PC-9 (cell line): ENCODE measurements at regions not wholly inside any gene's neighbourhood (a gene's known extent, or its start where the extent isn't known, plus 50 kb on each side); places are given as distances from the start of the nearest gene placed in this dataset.

Source experiments
- BruUV-seq: library from RNA; stranded (reverse); fragments of 400-500 nt; replicated peaks from 2 replicates; lab custom pipeline; 2021; lab: Mats Ljungman, UMichigan
- CTCF ChIA-PET: fragments of 300-600 bp; sonication (Branson Sonifier 250); formaldehyde crosslinking; loops from one replicate; lab custom pipeline; 2022; ENCODE audit warnings: antibody characterized with exemption; lab: Charles Lee
- POLR2A ChIA-PET: fragments of 300-600 bp; sonication (Branson Sonifier 250); formaldehyde crosslinking; loops from one replicate; lab custom pipeline; 2022; ENCODE audit warnings: antibody characterized with exemption; ENCODE audit not compliant: unreplicated experiment; lab: Charles Lee
- DNase-seq, 2 experiments: peaks; one replicate each; pipeline versions ENCODE4 v3.0.0 to v3.0.0-alpha.2; 2015 to 2022; ENCODE audit warnings: mixed read lengths in 1 of 2
- H2AFZ ChIP-seq: fragments of 200-600 bp; sonication (generic); 2 replicates; pipeline ENCODE4 v1.8.1; 2017; ENCODE audit warnings: antibody characterized with exemption
- H3F3A ChIP-seq: fragments of 200-600 bp; sonication (generic); 2 replicates; pipeline ENCODE4 v1.8.1; 2017; ENCODE audit warnings: antibody characterized with exemption, mild to moderate bottlenecking, low read depth; ENCODE audit not compliant: insufficient read depth
- H3K27ac ChIP-seq: fragments of 200-600 bp; sonication (generic); 2 replicates; pipeline ENCODE4 v1.6.1; 2016; ENCODE audit warnings: mixed run types
- H3K27me3 ChIP-seq: fragments of 200-600 bp; sonication (generic); 2 replicates; pipeline ENCODE4 v1.6.1; 2016; ENCODE audit warnings: low read depth, mixed run types; ENCODE audit not compliant: insufficient read depth
- H3K36me3 ChIP-seq: fragments of 200-600 bp; sonication (generic); 2 replicates; pipeline ENCODE4 v1.6.1; 2016; ENCODE audit warnings: low read depth, mixed run types
- H3K4me1 ChIP-seq: fragments of 200-600 bp; sonication (generic); replicated peaks from 2 replicates; pipeline ENCODE4 v1.6.1; 2016; ENCODE audit warnings: mixed run types; ENCODE audit not compliant: insufficient read depth
- H3K4me2 ChIP-seq: fragments of 200-600 bp; sonication (generic); 2 replicates; pipeline ENCODE4 v1.6.1; 2017; ENCODE audit warnings: mixed run types
- H3K4me3 ChIP-seq: fragments of 200-600 bp; sonication (generic); 2 replicates; pipeline ENCODE4 v1.6.1; 2016; ENCODE audit warnings: mixed run types
- H3K79me2 ChIP-seq: fragments of 200-600 bp; sonication (generic); 2 replicates; pipeline ENCODE4 v1.6.1; 2017; ENCODE audit warnings: low read depth, mixed run types
- H3K9me2 ChIP-seq: fragments of 200-600 bp; sonication (generic); 2 replicates; pipeline ENCODE4 v1.8.1; 2017; ENCODE audit warnings: mild to moderate bottlenecking; ENCODE audit not compliant: insufficient read depth
- H3K9me3 ChIP-seq: fragments of 200-600 bp; sonication (generic); 2 replicates; pipeline ENCODE4 v1.8.1; 2016; ENCODE audit warnings: low read depth; ENCODE audit not compliant: insufficient read depth
- H4K20me1 ChIP-seq: fragments of 200-600 bp; sonication (generic); 2 replicates; pipeline ENCODE4 v1.8.1; 2017; ENCODE audit not compliant: insufficient read depth
- CTCF ChIP-seq: fragments of 200-600 bp; sonication (generic); conservative IDR thresholded peaks from 2 replicates; pipeline ENCODE4 v1.6.1; 2017; ENCODE audit warnings: mixed run types, antibody characterized with exemption, mild to moderate bottlenecking, moderate library complexity
- EZH2 ChIP-seq: fragments of 200-600 bp; sonication (generic); IDR thresholded peaks from 2 replicates; pipeline ENCODE4 v1.8.0; 2017; ENCODE audit warnings: antibody characterized with exemption, low read depth
- intact Hi-C: fragments of 100-400 bp; cut with micrococcal nuclease; formaldehyde crosslinking; loops from one replicate; pipeline ENCODE4 v1.10.0; 2022; ENCODE audit not compliant: unreplicated experiment

DNA sequence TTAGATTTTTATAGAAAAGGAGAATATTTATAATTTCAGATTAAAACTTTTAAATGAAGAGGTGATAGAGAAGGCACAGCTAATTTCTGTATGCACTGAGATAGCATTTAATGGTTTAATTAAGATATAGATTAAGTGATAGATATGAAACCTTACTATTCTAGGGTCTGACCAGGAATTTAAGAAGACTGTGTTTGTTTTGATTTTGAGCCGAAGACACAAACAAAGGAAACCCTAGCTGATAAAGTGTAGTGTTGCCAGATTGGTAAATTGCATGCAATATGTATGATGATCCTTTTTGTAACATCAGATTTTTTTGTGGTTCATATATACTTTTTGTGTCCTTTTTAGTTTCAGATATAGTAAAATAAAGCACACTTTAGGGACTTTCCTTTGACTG lies 141.8 kb downstream of the ZPLD1 start:
- Histone ChIP-seq H3K27me3 (no peaks in the 10 kb centered on the region), H3K4me1 (no peaks in the 10 kb centered on the region), H3K9me2 (peaks cover 7% of the 10 kb centered on the region; the same call in 1 of the 2 replicates), H3K4me2 (no peak overlapping the region), H3F3A (no peaks in the 10 kb centered on the region), H3K36me3 (no peaks in the 10 kb centered on the region), H2AFZ (no peak overlapping the region), H3K9me3 (no peaks in the 10 kb centered on the region), H3K4me3 (no peak overlapping the region), H3K79me2 (no peaks in the 10 kb centered on the region), H3K27ac (no peak overlapping the region), H4K20me1 (no peaks in the 10 kb centered on the region)
- ChIA-PET POLR2A (no interaction called here), CTCF (no interaction called here)
- DNase-seq: no peak
- TF ChIP-seq CTCF (no peak), EZH2 (no peak)
- intact Hi-C loops: no loop called here
- BruUV-seq: no TSS peak

GRCh38 chr3:102577082-102577789 lies 142.4 kb downstream of the ZPLD1 start:
- intact Hi-C loops: no loop called here
- H3F3A ChIP-seq: no peaks in the 10 kb centered on the region
- H3K4me1 ChIP-seq: no peaks in the 10 kb centered on the region
- peaks cover 7% of the 10 kb centered on the region; the same call in 1 of the 2 replicates for H3K9me2 ChIP-seq
- H3K27me3 ChIP-seq: no peaks in the 10 kb centered on the region
- ChIA-PET CTCF (no interaction called here), POLR2A (no interaction called here)
- H3K9me3 ChIP-seq: no peaks in the 10 kb centered on the region
- H3K4me2 ChIP-seq: no peak overlapping the region
- H2AFZ ChIP-seq: no peak overlapping the region
- DNase-seq: no peak
- H3K36me3 ChIP-seq: no peaks in the 10 kb centered on the region
- H3K4me3 ChIP-seq: no peak overlapping the region
- no peak overlapping the region for H3K27ac ChIP-seq
- H4K20me1 ChIP-seq: no peaks in the 10 kb centered on the region
- no peak for TF ChIP-seq EZH2
- BruUV-seq: no TSS peak
- no peaks in the 10 kb centered on the region for H3K79me2 ChIP-seq

DNA sequence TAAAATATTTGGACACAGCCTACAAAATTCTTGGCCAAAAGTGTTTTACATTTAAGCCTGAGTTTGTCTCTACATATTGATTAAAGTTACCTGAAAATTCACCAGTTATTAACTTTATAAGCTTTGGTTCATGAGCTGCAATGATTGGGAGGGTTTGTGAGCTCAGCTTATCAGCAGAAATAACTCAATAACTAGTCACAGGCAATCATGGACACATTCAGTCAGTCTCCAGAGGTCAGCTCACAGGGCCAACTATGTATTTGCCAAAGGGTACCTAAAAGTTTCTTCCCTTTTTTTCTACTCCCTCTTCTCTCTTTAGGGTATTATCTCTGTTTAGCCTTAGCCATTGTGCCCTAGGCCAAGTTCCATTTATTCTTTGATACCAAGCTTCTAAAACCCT lies 145.9 kb downstream of the ZPLD1 start:
- DNase-seq: no peak
- H3K4me1 ChIP-seq: no peaks in the 10 kb centered on the region
- intact Hi-C loops: no loop called here
- no peak overlapping the region for H3K4me2 ChIP-seq
- H3K9me3 ChIP-seq: no peaks in the 10 kb centered on the region
- H3K79me2 ChIP-seq: no peaks in the 10 kb centered on the region
- ChIA-PET POLR2A (no interaction called here), CTCF (no interaction called here)
- TF ChIP-seq EZH2 (no peak), CTCF (no peak)
- BruUV-seq: no TSS peak
- no peaks in the 10 kb centered on the region for H3K27me3 ChIP-seq
- H3K27ac ChIP-seq: no peak overlapping the region
- peaks cover 7% of the 10 kb centered on the region; the same call in 1 of the 2 replicates for H3K9me2 ChIP-seq
- no peak overlapping the region for H3K4me3 ChIP-seq
- H2AFZ ChIP-seq: no peak overlapping the region
- no peaks in the 10 kb centered on the region for H3K36me3 ChIP-seq
- H4K20me1 ChIP-seq: no peaks in the 10 kb centered on the region
- H3F3A ChIP-seq: no peaks in the 10 kb centered on the region

DNA sequence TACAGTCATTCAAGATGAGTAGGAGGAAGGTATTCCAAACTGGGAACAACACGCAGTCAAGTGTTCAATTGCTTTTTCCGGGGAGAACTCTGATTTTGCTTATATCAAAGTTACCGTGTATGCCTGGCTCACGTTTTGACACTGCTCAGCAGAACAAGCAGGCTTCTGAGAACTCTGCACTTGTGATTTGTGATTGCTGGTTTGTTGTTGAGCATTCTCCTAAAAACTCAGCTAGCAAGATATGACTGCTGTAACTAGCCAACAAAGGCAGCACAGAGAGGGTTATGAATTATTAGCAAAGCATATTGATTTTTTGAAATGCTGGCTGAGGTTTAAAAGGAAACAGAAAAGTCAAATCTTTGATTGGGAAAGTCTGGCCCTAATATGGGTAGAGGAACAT lies 151.7 kb downstream of the ZPLD1 start:
- no peak for TF ChIP-seq CTCF
- TF ChIP-seq EZH2: no peak
- POLR2A ChIA-PET: no interaction called here
- Histone ChIP-seq H3K27ac (no peak overlapping the region), H3K4me3 (no peak overlapping the region), H3F3A (no peaks in the 10 kb centered on the region), H3K79me2 (no peaks in the 10 kb centered on the region), H3K4me2 (no peak overlapping the region), H3K9me2 (no peaks in the 10 kb centered on the region), H3K4me1 (no peaks in the 10 kb centered on the region), H2AFZ (no peak overlapping the region), H3K9me3 (no peaks in the 10 kb centered on the region), H3K36me3 (no peaks in the 10 kb centered on the region), H3K27me3 (no peaks in the 10 kb centered on the region), H4K20me1 (no peaks in the 10 kb centered on the region)
- CTCF ChIA-PET: no interaction called here
- no TSS peak for BruUV-seq
- intact Hi-C loops: no loop called here
- no peak for DNase-seq
